ENCODE measurements at regions not wholly inside any gene's neighbourhood (a gene's known extent, or its start where the extent isn't known, plus 50 kb on each side); places are given as distances from the start of the nearest gene placed in this dataset.
A peak's percentile ranks its signal among the peaks of the same experiment; 100 is the strongest.

DNA sequence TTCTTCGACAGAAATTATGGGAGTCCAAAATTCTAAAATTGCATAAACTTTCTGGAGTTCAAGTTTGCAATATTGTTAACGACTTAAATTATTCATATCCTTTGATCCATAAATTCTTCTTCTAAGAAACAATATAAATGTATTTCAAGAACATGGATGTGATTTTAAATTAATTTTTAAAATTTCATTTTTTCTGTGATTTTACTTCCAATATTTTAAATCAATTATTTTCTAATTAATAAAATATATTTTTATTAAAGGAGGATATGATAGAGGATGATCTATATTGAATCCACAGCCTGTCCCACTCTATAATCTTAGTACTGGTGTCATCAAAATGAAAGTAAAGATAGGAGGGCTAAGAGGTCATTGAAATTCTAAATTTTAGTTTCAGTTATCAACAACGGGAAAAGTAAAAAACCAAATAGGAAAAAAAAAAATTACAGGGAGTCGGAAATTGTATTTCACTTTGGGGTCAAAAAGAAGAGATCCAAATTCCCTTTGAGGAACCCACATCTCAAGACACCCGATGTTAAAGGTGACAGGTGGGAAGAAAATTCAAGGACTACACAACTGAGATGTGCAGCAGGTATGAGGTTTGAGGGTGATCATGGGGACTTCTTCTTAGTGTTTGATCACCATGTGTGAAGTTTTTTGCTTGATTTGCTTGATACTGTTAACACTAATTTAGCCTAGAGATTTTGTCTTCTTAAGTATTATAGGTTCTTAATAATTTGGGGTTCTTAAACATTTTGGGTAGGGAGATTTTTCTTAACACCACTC, 154.8 kb upstream of the RGS18 start:
- Histone ChIP-seq H3K79me2 (ENCODE audit: insufficient read depth, low read length) (no peaks in the 10 kb centered on the region), H3K36me3 (ENCODE audit: insufficient read depth, low read length) (no peaks in the 10 kb centered on the region), H3K4me3 (ENCODE audit: low read depth in 1 of 2, low read length in 2 of 2) (no peak overlapping the region), H3K4me2 (ENCODE audit: insufficient read depth, low read length) (no peak overlapping the region), H3K27me3 (ENCODE audit: insufficient read depth, low read length, poor library complexity) (no peaks in the 10 kb centered on the region), H2AFZ (ENCODE audit: low read depth, low read length) (no peak overlapping the region; the same call in 1 of the 2 replicates), H3K27ac (ENCODE audit: low read length) (no peak overlapping the region), H3K9me3 (ENCODE audit: insufficient read depth, low read length, severe bottlenecking) (no peaks in the 10 kb centered on the region), H3K4me1 (ENCODE audit: insufficient read depth, low read length) (peaks cover 10% of the 10 kb centered on the region), H3K9ac (ENCODE audit: low read depth, low read length) (no peak overlapping the region), H4K20me1 (ENCODE audit: insufficient read depth, low read length) (no peaks in the 10 kb centered on the region)
- DNase-seq (no peak), ATAC-seq (ENCODE audit: insufficient read depth, low read depth) (peak; percentile 40; the same call in 1 of the 3 replicates)
- no peak for TF ChIP-seq EZH2 (IDR thresholded peaks at IDR 0.05; ENCODE audit: borderline replicate concordance, low read depth, low read length, severe bottlenecking)
- TF ChIP-seq, protein P1, sequence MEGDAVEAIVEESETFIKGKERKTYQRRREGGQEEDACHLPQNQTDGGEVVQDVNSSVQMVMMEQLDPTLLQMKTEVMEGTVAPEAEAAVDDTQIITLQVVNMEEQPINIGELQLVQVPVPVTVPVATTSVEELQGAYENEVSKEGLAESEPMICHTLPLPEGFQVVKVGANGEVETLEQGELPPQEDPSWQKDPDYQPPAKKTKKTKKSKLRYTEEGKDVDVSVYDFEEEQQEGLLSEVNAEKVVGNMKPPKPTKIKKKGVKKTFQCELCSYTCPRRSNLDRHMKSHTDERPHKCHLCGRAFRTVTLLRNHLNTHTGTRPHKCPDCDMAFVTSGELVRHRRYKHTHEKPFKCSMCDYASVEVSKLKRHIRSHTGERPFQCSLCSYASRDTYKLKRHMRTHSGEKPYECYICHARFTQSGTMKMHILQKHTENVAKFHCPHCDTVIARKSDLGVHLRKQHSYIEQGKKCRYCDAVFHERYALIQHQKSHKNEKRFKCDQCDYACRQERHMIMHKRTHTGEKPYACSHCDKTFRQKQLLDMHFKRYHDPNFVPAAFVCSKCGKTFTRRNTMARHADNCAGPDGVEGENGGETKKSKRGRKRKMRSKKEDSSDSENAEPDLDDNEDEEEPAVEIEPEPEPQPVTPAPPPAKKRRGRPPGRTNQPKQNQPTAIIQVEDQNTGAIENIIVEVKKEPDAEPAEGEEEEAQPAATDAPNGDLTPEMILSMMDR (IDR thresholded peaks at IDR 0.05; ENCODE audit: borderline replicate concordance, extremely low read depth, low read length, poor library complexity, severe bottlenecking): no peak

DNA sequence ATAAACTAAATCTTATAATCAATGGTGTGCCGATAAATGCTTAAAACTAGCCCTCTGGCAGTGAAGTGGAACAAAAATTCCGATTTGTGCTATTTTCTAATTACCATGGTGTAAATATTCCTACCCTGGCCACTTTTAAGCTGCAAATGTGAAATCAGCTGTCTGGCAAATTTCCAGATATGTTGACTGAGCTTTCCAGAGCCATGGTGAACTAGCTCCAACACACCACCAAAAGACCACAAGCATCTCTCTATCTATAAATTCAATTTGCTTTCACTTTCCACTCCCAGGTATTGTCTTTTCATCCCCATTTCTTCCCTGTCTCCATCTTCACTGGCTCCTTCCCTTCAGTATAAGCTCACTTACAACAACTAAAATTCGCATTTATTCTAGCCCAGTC, 152.3 kb upstream of the RGS18 start:
- DNase-seq (peak; percentile 24), ATAC-seq (ENCODE audit: insufficient read depth, low read depth) (peak; percentile 70)
- H2AFZ ChIP-seq (ENCODE audit: low read depth, low read length): no peak overlapping the region
- H3K4me1 ChIP-seq (ENCODE audit: insufficient read depth, low read length): peaks cover 17% of the 10 kb centered on the region
- H3K4me3 ChIP-seq (ENCODE audit: low read depth in 1 of 2, low read length in 2 of 2): no peak overlapping the region
- no peaks in the 10 kb centered on the region for H4K20me1 ChIP-seq (ENCODE audit: insufficient read depth, low read length)
- no peaks in the 10 kb centered on the region for H3K36me3 ChIP-seq (ENCODE audit: insufficient read depth, low read length)
- H3K27ac ChIP-seq (ENCODE audit: low read length): no peak overlapping the region
- no peak overlapping the region for H3K9ac ChIP-seq (ENCODE audit: low read depth, low read length)
- no peaks in the 10 kb centered on the region for H3K27me3 ChIP-seq (ENCODE audit: insufficient read depth, low read length, poor library complexity)
- TF ChIP-seq, protein P1 (IDR thresholded peaks at IDR 0.05; ENCODE audit: borderline replicate concordance, extremely low read depth, low read length, poor library complexity, severe bottlenecking): no peak
- TF ChIP-seq EZH2 (IDR thresholded peaks at IDR 0.05; ENCODE audit: borderline replicate concordance, low read depth, low read length, severe bottlenecking): no peak
- H3K9me3 ChIP-seq (ENCODE audit: insufficient read depth, low read length, severe bottlenecking): no peaks in the 10 kb centered on the region
- H3K79me2 ChIP-seq (ENCODE audit: insufficient read depth, low read length): no peaks in the 10 kb centered on the region
- 0 out of 2 replicates have a peak overlapping the region, but pooled peaks have one; percentile 25 for H3K4me2 ChIP-seq (ENCODE audit: insufficient read depth, low read length)

DNA sequence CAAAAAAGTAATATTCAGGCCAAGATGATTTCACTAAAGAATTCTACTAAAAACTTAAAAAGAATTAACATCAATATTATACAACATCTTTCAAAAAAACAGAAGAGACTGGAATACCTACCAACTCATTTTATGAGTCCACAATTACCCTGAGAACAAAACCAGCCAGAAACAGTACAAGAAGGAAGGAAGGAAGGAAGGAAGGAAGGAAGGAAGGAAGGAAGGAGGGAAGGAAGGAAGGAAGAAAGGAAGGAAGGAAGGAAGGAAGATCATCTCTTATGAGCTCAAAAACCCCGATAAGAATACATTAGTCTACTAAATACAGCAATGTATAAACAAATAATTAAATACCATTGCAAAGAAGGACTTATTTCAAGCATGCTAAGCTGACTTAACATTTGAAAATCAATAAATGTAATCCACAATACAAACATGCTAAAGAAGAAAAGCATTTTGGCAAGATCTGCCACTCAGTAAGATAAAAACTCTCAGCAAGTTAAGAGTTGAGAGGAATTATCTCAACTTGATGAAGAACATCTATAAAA, 149.9 kb upstream of the RGS18 start:
- H3K4me1 ChIP-seq (ENCODE audit: insufficient read depth, low read length): peaks cover 17% of the 10 kb centered on the region
- H3K4me3 ChIP-seq (ENCODE audit: low read depth in 1 of 2, low read length in 2 of 2): no peak overlapping the region
- H4K20me1 ChIP-seq (ENCODE audit: insufficient read depth, low read length): no peaks in the 10 kb centered on the region
- TF ChIP-seq, protein P1 (IDR thresholded peaks at IDR 0.05; ENCODE audit: borderline replicate concordance, extremely low read depth, low read length, poor library complexity, severe bottlenecking): no peak
- no peak for TF ChIP-seq EZH2 (IDR thresholded peaks at IDR 0.05; ENCODE audit: borderline replicate concordance, low read depth, low read length, severe bottlenecking)
- no peaks in the 10 kb centered on the region for H3K36me3 ChIP-seq (ENCODE audit: insufficient read depth, low read length)
- no peak overlapping the region for H3K4me2 ChIP-seq (ENCODE audit: insufficient read depth, low read length)
- no peak overlapping the region for H3K27ac ChIP-seq (ENCODE audit: low read length)
- ATAC-seq (ENCODE audit: insufficient read depth, low read depth): no peak
- H3K9ac ChIP-seq (ENCODE audit: low read depth, low read length): no peak overlapping the region
- H3K79me2 ChIP-seq (ENCODE audit: insufficient read depth, low read length): no peaks in the 10 kb centered on the region
- no peak for DNase-seq
- no peaks in the 10 kb centered on the region for H3K9me3 ChIP-seq (ENCODE audit: insufficient read depth, low read length, severe bottlenecking)
- H3K27me3 ChIP-seq (ENCODE audit: insufficient read depth, low read length, poor library complexity): no peaks in the 10 kb centered on the region
- no peak overlapping the region for H2AFZ ChIP-seq (ENCODE audit: low read depth, low read length)
